ENCODE measurements at regions not wholly inside any gene's neighbourhood (a gene's known extent, or its start where the extent isn't known, plus 50 kb on each side); places are given as distances from the start of the nearest gene placed in this dataset.

DNA sequence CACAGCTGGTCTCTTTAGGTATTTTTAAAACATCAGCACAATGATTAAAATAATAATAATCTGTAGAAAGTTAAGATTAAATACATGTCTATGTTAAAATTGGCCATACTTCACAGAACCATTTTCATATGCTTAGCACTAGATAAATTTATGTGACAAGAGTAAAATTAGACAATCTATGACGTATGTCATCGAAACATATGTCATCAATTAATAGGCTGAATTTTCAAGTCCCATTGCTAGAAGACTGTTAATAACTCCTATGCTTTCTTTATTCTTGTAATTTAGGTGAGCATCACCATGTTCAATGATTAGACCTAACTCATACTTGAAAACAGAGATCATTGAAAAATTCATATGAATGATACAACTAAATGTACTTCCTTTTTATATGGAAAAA lies 593.3 kb upstream of the KCNMB2 start:
- Histone ChIP-seq H3K27ac (no peak overlapping the region), H3K36me3 (no peaks in the 10 kb centered on the region), H3K4me3 (no peak overlapping the region), H3K9me3 (replicated peaks) (no peaks in the 10 kb centered on the region), H3K27me3 (no peaks in the 10 kb centered on the region), H3K4me1 (peaks cover 2% of the 10 kb centered on the region)
- DNase-seq = no peak

DNA sequence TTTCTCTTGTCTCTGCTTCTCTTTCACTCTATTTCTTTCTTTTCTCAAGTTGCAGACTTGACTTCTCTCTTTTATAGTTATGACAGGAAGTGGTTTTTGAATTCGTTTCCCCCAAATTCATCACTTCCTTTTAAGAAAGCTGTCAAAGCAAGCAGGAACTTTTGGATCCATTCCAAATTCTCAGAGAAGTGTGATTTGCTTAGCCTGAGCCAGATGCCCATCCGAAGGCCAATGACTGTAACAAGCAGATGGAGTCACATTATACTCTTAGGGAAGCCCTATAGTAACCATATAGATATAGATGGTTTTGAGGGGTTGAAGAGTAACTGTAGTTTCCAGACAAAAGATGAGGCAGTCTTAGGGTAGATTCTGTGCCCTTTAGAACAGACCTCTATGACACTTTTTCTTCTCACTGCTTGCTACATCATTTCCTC lies 592.0 kb upstream of the KCNMB2 start:
- Histone ChIP-seq H3K36me3 (no peaks in the 10 kb centered on the region), H3K9me3 (replicated peaks) (no peaks in the 10 kb centered on the region), H3K27ac (no peak overlapping the region), H3K4me3 (no peak overlapping the region), H3K4me1 (peaks cover 14% of the 10 kb centered on the region), H3K27me3 (no peaks in the 10 kb centered on the region)
- DNase-seq = peak in 1 of 2 experiments; percentile 6

DNA sequence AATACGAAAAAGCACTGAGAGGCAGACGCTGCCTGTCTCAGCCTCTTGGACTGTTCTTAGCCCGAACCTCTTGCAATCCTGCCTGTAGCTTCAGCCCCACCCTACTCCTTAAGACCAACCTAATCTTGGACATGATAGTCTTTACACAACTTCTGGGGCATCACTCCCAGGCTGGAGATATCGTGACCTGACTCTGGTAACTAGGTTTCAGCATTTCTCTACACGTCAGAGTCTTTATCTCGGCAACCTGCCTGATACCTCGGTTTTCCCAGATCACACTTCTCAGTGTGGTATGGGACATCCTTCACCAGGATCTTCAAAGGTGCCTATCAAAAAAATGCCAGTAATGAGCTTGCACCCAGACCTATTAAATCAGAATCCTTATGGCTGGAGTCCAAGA lies 590.2 kb upstream of the KCNMB2 start:
- no peak for DNase-seq
- Histone ChIP-seq H3K27ac (no peak overlapping the region), H3K27me3 (no peaks in the 10 kb centered on the region), H3K4me3 (no peak overlapping the region), H3K9me3 (replicated peaks) (no peaks in the 10 kb centered on the region), H3K36me3 (no peaks in the 10 kb centered on the region), H3K4me1 (peaks cover 17% of the 10 kb centered on the region)

DNA sequence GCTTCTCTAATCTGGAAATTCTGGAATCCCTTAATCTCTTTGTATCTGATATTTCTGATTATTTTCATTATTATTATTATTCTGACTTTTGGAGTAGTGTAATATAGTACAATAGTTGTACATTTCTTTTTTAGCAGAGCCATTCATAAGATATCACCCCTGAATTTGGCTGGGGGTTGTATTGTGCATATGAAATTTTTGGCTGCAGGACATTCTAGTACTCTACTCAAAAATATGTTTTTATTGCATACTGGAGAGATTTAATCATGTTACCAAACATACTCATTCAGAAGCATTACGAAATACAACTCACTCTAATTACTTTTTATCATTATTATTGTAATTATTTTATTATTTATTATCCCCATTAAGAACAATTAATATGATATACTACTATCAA lies 589.7 kb upstream of the KCNMB2 start:
- no peak overlapping the region for H3K4me3 ChIP-seq
- no peak for DNase-seq
- no peaks in the 10 kb centered on the region for H3K9me3 ChIP-seq (replicated peaks)

DNA sequence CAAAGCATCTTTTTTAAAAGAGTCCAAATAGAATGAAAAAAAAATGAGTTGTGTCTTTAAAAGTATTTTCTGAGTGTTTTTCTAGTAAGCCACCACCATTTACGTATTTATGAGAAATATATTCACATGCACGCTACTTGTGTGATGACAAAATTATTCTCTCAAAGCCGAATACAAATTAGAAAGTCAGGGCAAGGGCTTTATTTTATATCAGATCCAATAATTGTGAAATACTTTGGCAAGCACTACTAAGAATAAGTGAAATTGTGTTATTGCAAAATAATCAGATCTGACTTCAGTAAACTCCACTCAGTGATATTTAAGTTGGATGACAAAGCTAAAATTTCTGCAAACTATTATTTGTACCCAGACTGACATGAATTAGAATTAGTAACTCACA lies 589.3 kb upstream of the KCNMB2 start:
- Histone ChIP-seq H3K4me1 (peaks cover 17% of the 10 kb centered on the region), H3K4me3 (no peak overlapping the region), H3K27ac (no peak overlapping the region), H3K9me3 (replicated peaks) (no peaks in the 10 kb centered on the region), H3K36me3 (no peaks in the 10 kb centered on the region), H3K27me3 (no peaks in the 10 kb centered on the region)
- no peak for DNase-seq

More for the DNA sequence above, 589.7 kb upstream of the KCNMB2 start:
- Histone ChIP-seq H3K36me3 (no peaks in the 10 kb centered on the region), H3K4me1 (peaks cover 17% of the 10 kb centered on the region), H3K27me3 (no peaks in the 10 kb centered on the region), H3K27ac (no peak overlapping the region)

DNA sequence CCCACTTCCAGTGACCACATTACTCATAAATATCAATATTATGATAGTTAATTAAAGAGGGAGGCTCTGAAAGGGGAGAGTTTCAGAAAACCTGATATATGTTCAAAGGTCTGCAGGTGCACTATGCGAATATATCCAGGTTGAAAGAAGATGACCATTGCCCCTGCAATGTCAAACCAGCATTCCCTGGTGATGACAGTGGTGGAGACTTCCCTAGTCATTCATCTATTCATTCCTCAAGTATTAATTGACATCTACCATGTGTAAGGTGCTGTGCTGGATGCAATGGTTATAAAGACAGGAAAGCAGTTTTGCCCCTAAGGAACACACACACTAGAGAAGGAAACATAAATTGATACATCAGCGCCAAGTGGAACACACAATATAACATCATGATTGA lies 588.3 kb upstream of the KCNMB2 start:
- Histone ChIP-seq H3K27ac (no peak overlapping the region), H3K9me3 (replicated peaks) (no peaks in the 10 kb centered on the region), H3K4me1 (peaks cover 17% of the 10 kb centered on the region), H3K4me3 (no peak overlapping the region), H3K27me3 (no peaks in the 10 kb centered on the region), H3K36me3 (no peaks in the 10 kb centered on the region)
- no peak for DNase-seq

DNA sequence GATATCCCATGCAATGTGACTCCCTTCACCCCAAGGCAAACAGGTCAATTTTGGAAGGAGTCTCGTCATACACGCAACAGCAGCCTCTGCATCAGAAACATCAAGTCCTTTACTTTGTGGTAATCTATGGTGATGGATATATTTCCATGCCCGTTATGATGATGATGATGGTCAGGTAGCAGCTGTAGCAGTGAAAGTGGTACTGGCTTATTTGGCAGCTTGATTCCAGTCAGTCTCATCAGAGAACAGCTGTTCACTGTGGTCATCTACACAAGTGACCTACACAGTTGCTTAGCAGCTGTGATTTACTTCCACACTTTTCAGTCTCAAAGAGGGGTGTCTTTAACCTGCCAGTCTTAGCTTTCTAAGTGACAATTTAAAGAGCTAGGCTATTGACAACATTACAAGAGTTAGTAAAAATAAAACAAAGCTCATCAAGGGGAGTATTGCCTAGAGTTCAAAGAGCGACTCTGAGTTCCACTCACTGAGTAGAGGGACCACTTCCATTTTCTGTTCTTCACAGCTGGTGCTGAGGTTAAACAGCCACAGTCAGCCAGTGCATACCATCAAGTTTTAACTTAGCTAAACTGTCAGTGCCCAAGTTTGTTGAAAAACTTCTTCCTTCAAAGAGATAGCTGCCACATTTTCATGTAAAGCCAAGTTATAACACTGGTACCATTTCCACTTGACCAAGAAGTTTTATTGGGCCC lies 587.4 kb upstream of the KCNMB2 start:
- no peaks in the 10 kb centered on the region for H3K36me3 ChIP-seq
- peak overlapping the region; percentile 69 for H3K27ac ChIP-seq
- no peaks in the 10 kb centered on the region for H3K9me3 ChIP-seq (replicated peaks)
- H3K27me3 ChIP-seq = no peaks in the 10 kb centered on the region
- peaks cover 17% of the 10 kb centered on the region for H3K4me1 ChIP-seq
- H3K4me3 ChIP-seq = no peak overlapping the region
- DNase-seq = peak; percentile 64 to 85

DNA sequence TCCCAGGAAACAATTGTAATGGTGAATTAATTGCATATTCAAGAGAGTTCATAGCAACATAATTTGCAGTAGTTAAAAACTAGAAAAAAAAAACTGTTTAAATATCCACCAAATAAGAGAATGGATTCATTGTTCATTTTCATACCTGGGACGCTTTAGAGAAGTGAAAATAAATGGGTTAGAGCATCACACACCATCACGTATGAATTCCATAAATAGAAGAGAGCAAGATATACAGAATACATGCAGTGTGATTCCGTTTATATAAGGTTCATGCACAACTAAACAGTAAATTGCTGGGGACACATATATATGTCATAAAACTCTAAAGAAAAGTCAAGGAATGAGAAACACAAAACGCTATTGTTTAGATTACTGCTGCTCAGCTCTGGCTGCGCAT lies 577.0 kb upstream of the KCNMB2 start:
- Histone ChIP-seq H3K9me3 (replicated peaks) (no peaks in the 10 kb centered on the region), H3K36me3 (no peaks in the 10 kb centered on the region), H3K27ac (no peak overlapping the region), H3K4me3 (no peak overlapping the region), H3K4me1 (no peaks in the 10 kb centered on the region), H3K27me3 (no peaks in the 10 kb centered on the region)
- no peak for DNase-seq

DNA sequence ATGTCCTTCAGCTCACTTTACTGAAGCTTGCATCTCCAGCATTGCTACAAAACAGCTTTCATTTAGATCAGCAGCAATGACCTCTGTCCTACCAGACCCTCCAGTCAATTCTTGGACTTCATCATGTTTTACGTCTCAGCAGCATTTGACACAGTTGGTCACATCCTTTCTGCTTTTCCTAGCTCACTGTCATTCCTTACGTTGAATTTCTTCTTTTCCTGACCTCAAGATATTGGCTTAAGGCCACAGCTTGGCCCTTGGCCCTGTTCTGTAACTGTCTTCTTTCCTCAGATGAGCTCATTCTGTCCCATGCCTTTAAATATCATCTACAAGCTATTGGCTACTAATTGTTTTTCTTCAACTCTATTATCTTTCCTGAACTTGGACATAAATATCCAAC lies 576.2 kb upstream of the KCNMB2 start:
- no peak for DNase-seq
- Histone ChIP-seq H3K4me3 (no peak overlapping the region), H3K9me3 (replicated peaks) (no peaks in the 10 kb centered on the region), H3K4me1 (no peaks in the 10 kb centered on the region), H3K36me3 (no peaks in the 10 kb centered on the region), H3K27ac (no peak overlapping the region), H3K27me3 (no peaks in the 10 kb centered on the region)

DNA sequence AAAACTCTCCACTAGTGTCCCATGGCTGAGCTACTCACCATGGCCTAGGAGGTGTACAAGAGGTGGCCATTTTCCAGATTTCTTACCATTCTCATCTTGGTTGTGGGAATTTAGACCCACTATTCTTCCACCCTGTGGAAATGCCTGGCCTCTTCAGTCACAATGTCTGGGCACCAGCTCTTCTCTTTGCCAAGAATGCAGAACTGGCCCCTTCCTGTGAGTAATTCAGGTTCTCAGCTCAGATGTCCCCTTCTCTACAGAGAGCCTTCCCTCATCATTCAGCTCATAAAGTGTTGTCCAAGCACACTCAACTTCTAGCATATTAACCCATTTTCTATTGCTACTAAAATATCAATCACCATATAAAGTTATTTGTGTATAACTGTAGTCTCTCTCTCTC lies 575.5 kb upstream of the KCNMB2 start:
- Histone ChIP-seq H3K9me3 (replicated peaks) (no peaks in the 10 kb centered on the region), H3K4me1 (no peaks in the 10 kb centered on the region), H3K36me3 (no peaks in the 10 kb centered on the region), H3K4me3 (no peak overlapping the region), H3K27me3 (no peaks in the 10 kb centered on the region), H3K27ac (no peak overlapping the region)
- DNase-seq = no peak

DNA sequence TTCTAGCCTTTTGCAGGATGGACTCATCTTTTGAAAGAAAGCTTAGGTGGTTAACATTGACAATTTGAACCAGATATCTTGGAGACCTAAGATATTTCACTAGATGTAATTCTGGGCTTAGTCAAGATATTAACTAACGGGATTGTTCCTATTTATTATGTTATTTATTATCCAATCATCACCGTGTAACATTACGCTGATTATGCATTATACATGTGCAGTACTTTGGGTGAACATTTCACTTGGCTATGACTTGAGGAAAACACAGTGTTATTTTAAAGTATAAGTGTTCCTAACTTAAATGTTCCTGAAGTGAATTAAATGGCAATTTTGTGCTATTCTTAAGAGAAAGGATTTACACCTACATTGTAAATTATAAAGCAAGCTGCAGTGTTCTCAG lies 574.5 kb upstream of the KCNMB2 start:
- no peak overlapping the region for H3K27ac ChIP-seq
- no peaks in the 10 kb centered on the region for H3K4me1 ChIP-seq
- no peaks in the 10 kb centered on the region for H3K36me3 ChIP-seq
- no peaks in the 10 kb centered on the region for H3K27me3 ChIP-seq
- no peaks in the 10 kb centered on the region for H3K9me3 ChIP-seq (replicated peaks)
- no peak overlapping the region for H3K4me3 ChIP-seq
- DNase-seq = no peak

DNA sequence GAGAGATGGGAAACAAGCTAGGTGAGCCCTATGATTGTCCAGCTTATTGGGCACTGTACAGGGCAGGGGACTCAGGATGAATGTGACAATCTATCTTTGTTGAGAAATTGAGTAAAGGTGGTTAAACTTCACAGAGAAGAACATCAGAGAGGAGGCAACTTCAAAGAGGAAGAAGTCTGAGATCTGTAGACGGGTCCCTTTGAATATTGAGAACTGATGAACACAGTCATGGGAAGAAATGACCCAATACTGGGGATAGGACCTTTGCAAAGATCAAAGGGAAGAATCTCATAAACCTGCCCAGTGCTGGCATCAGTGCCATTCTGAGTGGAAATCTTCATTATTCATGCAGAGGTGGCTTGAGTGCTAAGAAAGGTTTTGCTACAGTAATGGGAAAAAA lies 569.7 kb upstream of the KCNMB2 start:
- Histone ChIP-seq H3K9me3 (replicated peaks) (no peaks in the 10 kb centered on the region), H3K36me3 (no peaks in the 10 kb centered on the region), H3K27me3 (no peaks in the 10 kb centered on the region), H3K4me1 (no peaks in the 10 kb centered on the region), H3K4me3 (no peak overlapping the region), H3K27ac (no peak overlapping the region)
- no peak for DNase-seq

DNA sequence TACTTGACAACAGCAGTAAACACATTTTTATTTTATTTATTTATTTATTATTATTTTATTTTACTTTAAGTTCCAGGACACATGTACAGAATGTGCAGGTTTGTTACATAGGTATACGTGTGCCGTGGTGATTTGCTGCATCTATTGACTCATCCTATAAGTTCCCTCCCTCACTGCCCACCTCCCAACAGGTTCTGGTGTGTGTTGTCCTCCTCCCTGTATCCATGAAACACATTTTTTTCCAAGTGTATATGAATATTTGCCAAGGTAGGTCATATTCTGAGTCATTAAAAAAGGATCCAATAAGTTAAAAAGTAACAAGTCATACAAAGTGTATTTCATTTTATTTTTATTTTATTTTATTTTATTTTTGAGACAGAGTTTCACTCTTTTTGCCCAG lies 567.3 kb upstream of the KCNMB2 start:
- H3K27me3 ChIP-seq = no peaks in the 10 kb centered on the region

DNA sequence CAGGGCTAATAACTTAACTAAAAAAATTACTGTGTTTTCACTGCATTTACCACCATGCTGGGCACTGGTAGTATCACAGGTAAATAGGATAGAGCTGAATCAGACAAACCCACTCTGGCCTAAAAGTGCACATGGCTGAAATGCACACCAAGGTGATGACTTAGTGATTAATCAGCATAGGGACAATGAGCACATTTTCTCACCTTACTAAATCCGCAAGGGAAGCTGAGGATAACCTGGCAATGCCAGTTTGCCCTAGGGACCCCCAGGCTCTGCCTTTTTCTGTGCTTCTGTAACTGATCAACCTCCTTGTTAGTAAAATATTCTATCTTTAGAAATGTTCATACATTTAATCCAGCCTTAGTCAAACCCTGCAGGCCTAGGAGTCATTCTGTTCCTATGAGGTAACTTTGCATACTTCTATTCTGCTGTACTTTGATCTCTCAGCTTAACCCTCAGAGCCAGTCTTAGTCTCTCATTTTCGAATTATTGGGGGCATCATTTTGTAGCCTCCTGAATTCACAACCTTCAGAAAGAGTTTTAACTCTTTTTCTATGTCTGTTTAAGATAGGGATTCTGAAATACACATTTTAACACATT lies 562.9 kb upstream of the KCNMB2 start:
- no peak for DNase-seq
- no peaks in the 10 kb centered on the region for H3K9me3 ChIP-seq (replicated peaks)
- H3K4me3 ChIP-seq = no peak overlapping the region

More for the DNA sequence above, 567.3 kb upstream of the KCNMB2 start:
- H3K36me3 ChIP-seq = no peaks in the 10 kb centered on the region
- DNase-seq = no peak
- no peaks in the 10 kb centered on the region for H3K9me3 ChIP-seq (replicated peaks)
- H3K4me3 ChIP-seq = no peak overlapping the region
- H3K27ac ChIP-seq = no peak overlapping the region
- H3K4me1 ChIP-seq = no peaks in the 10 kb centered on the region

DNA sequence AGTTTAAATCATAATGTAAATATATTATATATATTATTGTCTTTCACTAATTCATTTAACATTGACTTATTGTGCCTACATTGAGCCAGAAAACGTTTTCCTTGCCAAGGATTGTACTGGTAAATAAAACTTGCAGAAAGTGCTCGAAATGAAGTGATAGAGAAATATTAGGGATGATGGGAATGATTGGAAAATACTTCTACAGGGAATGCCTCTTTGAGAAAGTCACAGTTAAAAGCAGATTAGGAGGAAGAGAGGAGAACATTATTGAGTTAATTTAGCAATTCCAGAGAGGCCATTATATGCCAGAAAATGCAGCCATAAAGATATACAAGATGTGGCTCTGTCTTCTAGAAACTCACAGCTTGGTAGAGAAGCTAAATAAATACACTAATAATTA lies 560.0 kb upstream of the KCNMB2 start:
- Histone ChIP-seq H3K9me3 (replicated peaks) (no peaks in the 10 kb centered on the region), H3K36me3 (no peaks in the 10 kb centered on the region), H3K27ac (no peak overlapping the region), H3K4me3 (no peak overlapping the region), H3K27me3 (no peaks in the 10 kb centered on the region), H3K4me1 (peaks cover 22% of the 10 kb centered on the region)
- DNase-seq = no peak

More for the DNA sequence above, 562.9 kb upstream of the KCNMB2 start:
- Histone ChIP-seq H3K36me3 (no peaks in the 10 kb centered on the region), H3K27me3 (no peaks in the 10 kb centered on the region), H3K4me1 (peaks cover 13% of the 10 kb centered on the region), H3K27ac (no peak overlapping the region)

DNA sequence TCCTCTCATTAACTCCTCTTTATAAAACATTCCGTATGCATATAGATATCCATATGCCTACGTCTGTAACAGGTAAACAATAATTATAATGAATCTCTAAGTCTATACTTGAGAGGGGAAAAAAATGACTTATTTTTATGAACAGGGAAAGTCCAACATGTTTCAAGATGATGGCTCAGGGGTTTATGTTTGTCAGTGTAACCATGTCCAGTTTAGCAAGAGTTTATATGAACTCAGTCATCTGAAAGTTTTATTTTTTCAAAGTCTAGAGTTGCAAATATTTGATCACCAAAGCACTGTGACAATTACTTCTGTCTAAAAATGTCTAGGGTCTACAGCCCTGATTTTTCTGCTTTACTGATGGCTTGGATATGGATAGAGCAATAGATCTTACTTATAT lies 559.4 kb upstream of the KCNMB2 start:
- no peak overlapping the region for H3K4me3 ChIP-seq
- no peaks in the 10 kb centered on the region for H3K36me3 ChIP-seq
- peak overlapping the region; percentile 30 for H3K27ac ChIP-seq
- peaks cover 22% of the 10 kb centered on the region for H3K4me1 ChIP-seq
- no peaks in the 10 kb centered on the region for H3K27me3 ChIP-seq
- DNase-seq = no peak
- no peaks in the 10 kb centered on the region for H3K9me3 ChIP-seq (replicated peaks)
